ENCODE measurements at regions not wholly inside any gene's neighbourhood (a gene's known extent, or its start where the extent isn't known, plus 50 kb on each side); places are given as distances from the start of the nearest gene placed in this dataset.

DNA sequence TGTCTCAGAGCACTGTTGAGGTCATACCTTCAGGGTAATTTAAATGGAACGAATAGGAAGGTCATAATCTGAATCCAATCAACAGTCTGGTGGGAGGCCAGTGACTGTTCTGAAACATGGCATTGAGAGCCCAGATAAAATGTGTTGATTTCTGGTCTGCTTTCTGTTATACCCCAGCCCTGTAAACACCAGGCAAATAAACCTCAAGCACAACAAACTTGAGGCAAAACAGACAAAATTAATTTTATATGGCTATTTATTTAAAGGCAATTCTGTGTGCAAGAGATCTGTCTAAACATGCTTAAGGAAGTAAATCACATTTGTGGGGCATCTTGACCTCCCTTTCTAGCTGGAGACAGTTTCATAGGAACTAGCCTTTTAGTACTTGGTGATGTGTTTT is 140.9 kb upstream of the SPEF2 start:
- Histone ChIP-seq H3K4me3 (no peak overlapping the region), H3K27me3 (ENCODE audit: control insufficient read depth in 2 of 2, insufficient read depth in 2 of 2, low read length in 2 of 2) (no peaks in the 10 kb centered on the region), H3K27ac (ENCODE audit: extremely low read depth, low read depth, low read length) (no peak overlapping the region), H3K9me1 (ENCODE audit: control insufficient read depth, insufficient read depth, low read length) (no peaks in the 10 kb centered on the region), H3K79me2 (ENCODE audit: control insufficient read depth, insufficient read depth, low read length) (no peaks in the 10 kb centered on the region), H3K36me3 (ENCODE audit: control insufficient read depth, insufficient read depth, low read length) (no peaks in the 10 kb centered on the region), H3K4me1 (replicated peaks in 1 of 2; ENCODE audit: control insufficient read depth in 2 of 2, insufficient read depth in 2 of 2, low read length in 2 of 2) (no peaks in the 10 kb centered on the region), H3K9ac (ENCODE audit: insufficient read depth in 1 of 2, low read depth in 2 of 2, low read length in 2 of 2) (no peak overlapping the region), H3K9me3 (replicated peaks; ENCODE audit: control insufficient read depth, insufficient read depth, low read depth, low read length) (no peaks in the 10 kb centered on the region), H2AFZ (ENCODE audit: low read depth, low read length) (no peak overlapping the region), H3K4me2 (ENCODE audit: insufficient read depth, low read length) (no peak overlapping the region), H4K20me1 (replicated peaks; ENCODE audit: control insufficient read depth, insufficient read depth, low read length) (no peaks in the 10 kb centered on the region)
- ATAC-seq (no peak), FAIRE-seq (no peak), DNase-seq (ENCODE audit: extremely low read depth in 1 of 4, low spot score in 3 of 4) (no peak)
- BruUV-seq (replicated peaks): no TSS peak
- in situ Hi-C loops (cut with MboI): no loop called here
- intact Hi-C loops (cut with micrococcal nuclease): no loop called here
- WGBS (ENCODE audit: insufficient coverage, low coverage, missing lambda C conversion rate): 0% methylated on average over 1 of the region's 1 CpG
- ChIA-PET POLR2A (no interaction called here), CTCF (ENCODE audit: low intra/inter-chr PET ratio) (no interaction called here)
- TF ChIP-seq ID3 (CRISPR knock-in tag; IDR thresholded peaks at IDR 0.05) (no peak), ID3 (tag; IDR thresholded peaks at IDR 0.05) (no peak), HES1 (IDR thresholded peaks at IDR 0.05; ENCODE audit: low read depth) (no peak), ZEB2 (IDR thresholded peaks at IDR 0.05) (no peak), TSHZ1 (CRISPR knock-in tag; IDR thresholded peaks at IDR 0.05) (no peak), ARNT (IDR thresholded peaks at IDR 0.05) (no peak), THRAP3 (IDR thresholded peaks at IDR 0.05; ENCODE audit: borderline replicate concordance) (no peak), ZFP91 (CRISPR knock-in tag; IDR thresholded peaks at IDR 0.05) (no peak), CHCHD3 (CRISPR knock-in tag; IDR thresholded peaks at IDR 0.05) (no peak), CC2D1A (IDR thresholded peaks at IDR 0.05) (no peak), EZH2 (IDR thresholded peaks at IDR 0.05; ENCODE audit: borderline replicate concordance, low read depth, low read length) (no peak), ZC3H4 (CRISPR knock-in tag; IDR thresholded peaks at IDR 0.05; ENCODE audit: borderline replicate concordance) (no peak), CBX3 (IDR thresholded peaks at IDR 0.05; ENCODE audit: borderline replicate concordance in 1 of 2, low read length in 2 of 2) (no peak), HOXB6 (CRISPR knock-in tag; IDR thresholded peaks at IDR 0.05; ENCODE audit: borderline replicate concordance) (no peak), NEUROD1 (IDR thresholded peaks at IDR 0.05; ENCODE audit: borderline replicate concordance, low read depth, low read length, partially characterized antibody) (no peak), KDM5B (IDR thresholded peaks at IDR 0.05; ENCODE audit: insufficient replicate concordance, low read depth, low read length) (no peak)
- TF ChIP-seq, protein P1, sequence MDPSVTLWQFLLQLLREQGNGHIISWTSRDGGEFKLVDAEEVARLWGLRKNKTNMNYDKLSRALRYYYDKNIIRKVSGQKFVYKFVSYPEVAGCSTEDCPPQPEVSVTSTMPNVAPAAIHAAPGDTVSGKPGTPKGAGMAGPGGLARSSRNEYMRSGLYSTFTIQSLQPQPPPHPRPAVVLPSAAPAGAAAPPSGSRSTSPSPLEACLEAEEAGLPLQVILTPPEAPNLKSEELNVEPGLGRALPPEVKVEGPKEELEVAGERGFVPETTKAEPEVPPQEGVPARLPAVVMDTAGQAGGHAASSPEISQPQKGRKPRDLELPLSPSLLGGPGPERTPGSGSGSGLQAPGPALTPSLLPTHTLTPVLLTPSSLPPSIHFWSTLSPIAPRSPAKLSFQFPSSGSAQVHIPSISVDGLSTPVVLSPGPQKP (CRISPR knock-in tag; IDR thresholded peaks at IDR 0.05): no peak
